ENCODE measurements at regions not wholly inside any gene's neighbourhood (a gene's known extent, or its start where the extent isn't known, plus 50 kb on each side); places are given as distances from the start of the nearest gene placed in this dataset.

GRCh38 chr2:100674666-100675065, 111.9 kb downstream of the PDCL3 start:
- TF ChIP-seq ARNT (IDR thresholded peaks at IDR 0.05) (no peak), SP1 (IDR thresholded peaks at IDR 0.05) (no peak), CTBP1 (IDR thresholded peaks at IDR 0.05; ENCODE audit: borderline replicate concordance) (no peak), FOXK2 (IDR thresholded peaks at IDR 0.05) (no peak), BHLHE40 (IDR thresholded peaks at IDR 0.05; ENCODE audit: borderline replicate concordance) (no peak), FOXM1 (IDR thresholded peaks at IDR 0.05; ENCODE audit: borderline replicate concordance) (no peak), LEF1 (IDR thresholded peaks at IDR 0.05; ENCODE audit: borderline replicate concordance) (no peak), ZNF384 (IDR thresholded peaks at IDR 0.05) (no peak), PKNOX1 (IDR thresholded peaks at IDR 0.05) (no peak), TARDBP (IDR thresholded peaks at IDR 0.05) (no peak), L3MBTL2 (conservative IDR thresholded peaks at IDR 0.05) (no peak), ELF4 (IDR thresholded peaks at IDR 0.05) (no peak)
